ENCODE measurements at regions not wholly inside any gene's neighbourhood (a gene's known extent, or its start where the extent isn't known, plus 50 kb on each side); places are given as distances from the start of the nearest gene placed in this dataset.
"Not testable (repeated sequence)": the region's sequence is repeated elsewhere in the genome, so short reads cannot be mapped to it uniquely, and the experiment has no call there.

DNA sequence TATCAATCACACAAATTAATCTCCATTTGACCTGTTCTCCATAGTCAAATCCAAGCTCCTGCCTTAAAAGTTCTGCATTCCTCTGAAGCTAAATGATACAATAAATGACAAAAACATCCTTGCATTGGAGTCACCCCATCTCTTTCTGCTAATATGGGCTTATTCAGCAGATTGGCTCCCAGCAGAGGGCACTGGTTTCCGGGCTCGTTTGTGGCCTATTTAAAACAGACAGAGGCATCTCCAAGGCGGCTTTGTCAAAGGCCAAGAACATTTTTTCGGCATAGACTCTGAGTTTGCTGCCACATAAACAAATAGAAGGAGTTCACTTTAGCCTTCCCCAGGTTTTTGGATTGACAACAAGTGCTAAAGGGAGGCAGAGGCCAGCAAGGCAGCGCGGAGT is 204.4 kb upstream of the RASGRP1 start:
- no peak overlapping the region for H3K4me3 ChIP-seq (replicated peaks in 1 of 2; ENCODE audit: low read depth in 2 of 2, low read length in 2 of 2)
- DNase-seq (ENCODE audit: low read depth in 2 of 2): peak; percentile 59 to 61
- peak; percentile 59 for TF ChIP-seq CTCF (IDR thresholded peaks at IDR 0.05; ENCODE audit: low read depth, low read length)

DNA sequence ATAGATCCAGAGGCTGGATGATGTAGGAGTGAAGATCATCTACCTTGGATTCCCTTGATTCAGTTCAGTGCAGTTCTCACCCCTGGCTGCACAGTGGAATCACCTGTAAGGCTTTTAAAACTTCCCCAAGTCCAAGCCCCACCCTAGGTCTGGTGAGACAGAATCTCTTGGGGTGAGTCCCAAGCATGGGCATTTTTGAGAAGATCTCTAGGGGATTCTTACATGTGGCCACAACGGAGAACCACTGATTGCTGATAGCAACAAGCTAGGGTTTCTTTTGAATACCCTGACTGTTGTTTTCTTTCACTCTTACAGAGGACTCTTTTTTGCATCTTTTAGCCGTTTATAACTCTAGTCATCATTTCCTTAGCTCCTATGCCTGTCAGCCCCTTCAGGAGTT is 204.9 kb upstream of the RASGRP1 start:
- no peak overlapping the region for H3K4me3 ChIP-seq (replicated peaks in 1 of 2; ENCODE audit: low read depth in 2 of 2, low read length in 2 of 2)
- TF ChIP-seq CTCF (IDR thresholded peaks at IDR 0.05; ENCODE audit: low read depth, low read length): no peak
- no peak for DNase-seq (ENCODE audit: low read depth in 2 of 2)

GRCh38 chr15:38774076-38774475 is 209.5 kb upstream of the RASGRP1 start:
- H3K4me3 ChIP-seq (replicated peaks in 1 of 2; ENCODE audit: low read depth in 2 of 2, low read length in 2 of 2); DNase-seq (ENCODE audit: low read depth in 2 of 2): not testable (repeated sequence)

DNA sequence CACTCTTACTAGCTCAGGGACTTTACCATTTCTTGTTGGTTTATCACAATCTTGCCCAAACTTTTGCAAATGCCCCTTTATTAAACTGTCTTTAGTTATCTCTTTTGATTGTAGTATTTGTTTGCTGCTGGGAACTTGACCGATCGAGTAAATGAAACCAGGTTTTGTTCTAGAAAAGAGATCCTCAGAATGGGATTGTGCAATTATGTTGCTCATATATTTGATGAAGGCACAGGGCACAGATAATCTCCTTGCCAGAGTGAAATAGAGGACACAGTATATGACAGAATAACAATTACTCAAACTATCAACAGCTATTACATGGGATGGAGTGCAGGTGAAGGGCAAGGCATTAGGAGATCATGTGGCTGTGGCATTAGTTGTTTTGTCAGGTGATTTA is 216.6 kb upstream of the RASGRP1 start:
- no peak for DNase-seq (ENCODE audit: low read depth in 2 of 2)
- no peak for TF ChIP-seq CTCF (IDR thresholded peaks at IDR 0.05; ENCODE audit: low read depth, low read length)
- no peak overlapping the region for H3K4me3 ChIP-seq (replicated peaks in 1 of 2; ENCODE audit: low read depth in 2 of 2, low read length in 2 of 2)

DNA sequence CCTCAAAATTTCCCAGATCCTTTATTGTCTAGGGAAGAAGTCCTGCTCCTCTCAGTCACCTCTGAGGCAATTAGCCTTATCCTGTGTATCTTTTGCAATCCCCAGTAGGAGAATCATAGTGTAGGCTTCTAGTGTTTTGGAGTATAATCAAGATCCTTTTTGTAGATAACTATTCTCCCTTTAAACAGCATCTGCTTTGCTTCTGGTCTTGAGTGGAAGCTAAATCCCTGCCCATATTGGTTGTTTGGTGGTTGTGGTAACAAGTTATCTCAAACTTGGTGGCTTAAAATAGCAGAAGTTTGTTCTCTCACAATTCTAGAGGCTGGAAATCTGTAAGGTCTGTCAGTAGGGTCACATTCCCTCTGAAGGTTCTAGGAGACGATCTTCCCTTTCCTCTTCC is 217.5 kb upstream of the RASGRP1 start:
- H3K4me3 ChIP-seq (replicated peaks in 1 of 2; ENCODE audit: low read depth in 2 of 2, low read length in 2 of 2): no peak overlapping the region
- no peak for DNase-seq (ENCODE audit: low read depth in 2 of 2)
- no peak for TF ChIP-seq CTCF (IDR thresholded peaks at IDR 0.05; ENCODE audit: low read depth, low read length)

GRCh38 chr15:38788918-38789317 is 224.3 kb upstream of the RASGRP1 start:
- no peak for DNase-seq (ENCODE audit: low read depth in 2 of 2)
- no peak overlapping the region for H3K4me3 ChIP-seq (replicated peaks in 1 of 2; ENCODE audit: low read depth in 2 of 2, low read length in 2 of 2)
- no peak for TF ChIP-seq CTCF (IDR thresholded peaks at IDR 0.05; ENCODE audit: low read depth, low read length)

- no peak overlapping the region for H3K4me3 ChIP-seq (replicated peaks in 1 of 2; ENCODE audit: low read depth in 2 of 2, low read length in 2 of 2)
- DNase-seq (ENCODE audit: low read depth in 2 of 2): no peak
- TF ChIP-seq CTCF (IDR thresholded peaks at IDR 0.05; ENCODE audit: low read depth, low read length): no peak
Measured at GRCh38 chr15:38789566-38789965, 225.0 kb upstream of the RASGRP1 start.

Measured in cardiac fibroblast (primary cell).